DOHH2 (cell line): ENCODE measurements at regions not wholly inside any gene's neighbourhood (a gene's known extent, or its start where the extent isn't known, plus 50 kb on each side); places are given as distances from the start of the nearest gene placed in this dataset.

Experiments used
- H3F3A ChIP-seq: fragments of 200-600 bp; sonication (generic), shearing (Covaris generic); 2 replicates; pipeline ENCODE4 v1.6.0; 2016; ENCODE audit warnings: antibody characterized with exemption, mild to moderate bottlenecking; ENCODE audit not compliant: control insufficient read depth, insufficient read depth
- H3K27ac ChIP-seq: fragments of 200-600 bp; sonication (generic); 2 replicates; pipeline ENCODE4 v1.5.1; 2014; ENCODE audit warnings: low read depth, mild to moderate bottlenecking, low read length, moderate library complexity
- H3K27me3 ChIP-seq: fragments of 200-600 bp; sonication (generic); 2 replicates; pipeline ENCODE4 v1.6.1; 2014; ENCODE audit warnings: mild to moderate bottlenecking, low read length, mixed read lengths; ENCODE audit not compliant: control insufficient read depth
- H3K36me3 ChIP-seq: fragments of 200-600 bp; sonication (generic); 2 replicates; pipeline ENCODE4 v1.6.1; 2014; ENCODE audit warnings: mild to moderate bottlenecking, low read length, moderate library complexity, mixed read lengths; ENCODE audit not compliant: control insufficient read depth
- H3K4me1 ChIP-seq: fragments of 200-600 bp; sonication (generic); 2 replicates; pipeline ENCODE4 v1.6.1; 2014; ENCODE audit warnings: mild to moderate bottlenecking, low read length, mixed read lengths; ENCODE audit not compliant: control insufficient read depth
- H3K4me2 ChIP-seq: fragments of 200-600 bp; sonication (generic); 2 replicates; pipeline ENCODE4 v1.6.0; 2014; ENCODE audit warnings: mild to moderate bottlenecking, low read length, moderate library complexity
- H3K4me3 ChIP-seq: fragments of 200-600 bp; sonication (generic); 2 replicates; pipeline ENCODE4 v1.5.1; 2014; ENCODE audit warnings: mild to moderate bottlenecking, low read length, mixed read lengths
- H3K79me2 ChIP-seq: fragments of 200-600 bp; sonication (generic); 2 replicates; pipeline ENCODE4 v1.6.1; 2014; ENCODE audit warnings: mild to moderate bottlenecking, low read length, mixed read lengths; ENCODE audit not compliant: control insufficient read depth
- H3K9me2 ChIP-seq: fragments of 200-600 bp; sonication (generic); replicated peaks from 2 replicates; pipeline ENCODE4 v1.6.1; 2014; ENCODE audit warnings: mild to moderate bottlenecking, low read length, mixed read lengths; ENCODE audit not compliant: control insufficient read depth
- H3K9me3 ChIP-seq: fragments of 200-600 bp; sonication (generic); 2 replicates; pipeline ENCODE4 v1.6.1; 2014; ENCODE audit warnings: antibody characterized with exemption, low read length, mixed read lengths; ENCODE audit not compliant: control insufficient read depth, insufficient read depth
- H4K20me1 ChIP-seq: fragments of 200-600 bp; sonication (generic); 2 replicates; pipeline ENCODE4 v1.6.0; 2014; ENCODE audit warnings: low read depth, mild to moderate bottlenecking, antibody characterized with exemption, low read length, moderate library complexity; ENCODE audit not compliant: control insufficient read depth, insufficient read depth
- CTCF ChIP-seq: fragments of 200-600 bp; sonication (generic); IDR thresholded peaks from one replicate; pipeline ENCODE4 v1.5.1; 2014; ENCODE audit warnings: antibody characterized with exemption, mild to moderate bottlenecking, low read depth, low read length; ENCODE audit not compliant: poor library complexity, severe bottlenecking
- EZH2phosphoT487 ChIP-seq: fragments of 200-600 bp; sonication (generic); IDR thresholded peaks from 2 replicates; pipeline ENCODE4 v1.6.1; 2017; ENCODE audit warnings: borderline replicate concordance, mild to moderate bottlenecking, antibody characterized with exemption, low read length, moderate library complexity, mixed read lengths

GRCh38 chr10:110366635-110367034 lies 61.9 kb upstream of the SMNDC1 start:
- Histone ChIP-seq H3K4me1 (peaks cover 9% of the 10 kb centered on the region), H3K4me3 (no peak overlapping the region), H3K36me3 (no peaks in the 10 kb centered on the region), H3K79me2 (no peaks in the 10 kb centered on the region), H3K4me2 (no peak overlapping the region), H3K9me3 (no peaks in the 10 kb centered on the region), H4K20me1 (no peaks in the 10 kb centered on the region), H3K27ac (no peak overlapping the region), H3F3A (no peaks in the 10 kb centered on the region), H3K9me2 (no peaks in the 10 kb centered on the region), H3K27me3 (no peaks in the 10 kb centered on the region)
- TF ChIP-seq EZH2phosphoT487 (no peak), CTCF (no peak)

GRCh38 chr10:110368002-110368401 lies 63.3 kb upstream of the SMNDC1 start:
- H3K9me2 ChIP-seq = no peaks in the 10 kb centered on the region
- H3K27me3 ChIP-seq = no peaks in the 10 kb centered on the region; the same call in 1 of the 2 replicates
- H3K4me3 ChIP-seq = no peak overlapping the region
- no peaks in the 10 kb centered on the region for H3K79me2 ChIP-seq
- H3F3A ChIP-seq = no peaks in the 10 kb centered on the region
- TF ChIP-seq CTCF (no peak), EZH2phosphoT487 (no peak)
- no peaks in the 10 kb centered on the region for H3K36me3 ChIP-seq
- 0 out of 2 replicates have a peak, but pooled peaks cover 3% of the 10 kb centered on the region for H3K4me1 ChIP-seq
- no peaks in the 10 kb centered on the region for H4K20me1 ChIP-seq
- no peak overlapping the region for H3K27ac ChIP-seq
- no peak overlapping the region for H3K4me2 ChIP-seq
- H3K9me3 ChIP-seq = no peaks in the 10 kb centered on the region

- no peaks in the 10 kb centered on the region for H3K79me2 ChIP-seq
- H3K9me3 ChIP-seq = no peaks in the 10 kb centered on the region
- 0 out of 2 replicates have a peak, but pooled peaks cover 3% of the 10 kb centered on the region for H3K4me1 ChIP-seq
- H3K4me2 ChIP-seq = no peak overlapping the region
- H3K27me3 ChIP-seq = peaks cover 4% of the 10 kb centered on the region
- TF ChIP-seq EZH2phosphoT487 (no peak), CTCF (no peak)
- H3K36me3 ChIP-seq = no peaks in the 10 kb centered on the region
- no peak overlapping the region for H3K27ac ChIP-seq
- no peak overlapping the region for H3K4me3 ChIP-seq
- H4K20me1 ChIP-seq = no peaks in the 10 kb centered on the region
- no peaks in the 10 kb centered on the region for H3K9me2 ChIP-seq
- no peaks in the 10 kb centered on the region for H3F3A ChIP-seq
Measured at GRCh38 chr10:110368556-110368955, 63.8 kb upstream of the SMNDC1 start.

GRCh38 chr10:110370006-110370405 lies 65.3 kb upstream of the SMNDC1 start:
- Histone ChIP-seq H3F3A (no peaks in the 10 kb centered on the region), H3K4me1 (no peaks in the 10 kb centered on the region), H4K20me1 (no peaks in the 10 kb centered on the region), H3K36me3 (no peaks in the 10 kb centered on the region), H3K4me2 (no peak overlapping the region), H3K27me3 (peaks cover 10% of the 10 kb centered on the region), H3K79me2 (no peaks in the 10 kb centered on the region), H3K9me3 (no peaks in the 10 kb centered on the region), H3K27ac (no peak overlapping the region), H3K9me2 (no peaks in the 10 kb centered on the region), H3K4me3 (no peak overlapping the region)
- TF ChIP-seq CTCF = no peak
- TF ChIP-seq EZH2phosphoT487 = no peak
